ENCODE measurements at regions not wholly inside any gene's neighbourhood (a gene's known extent, or its start where the extent isn't known, plus 50 kb on each side); places are given as distances from the start of the nearest gene placed in this dataset.

GRCh38 chr12:46933947-46934346 is 108.2 kb upstream of the SLC38A4 start:
- TF ChIP-seq CTCF (IDR thresholded peaks at IDR 0.05) (peak in 3 of 6 experiments; percentile 15 to 38 (median 24)), POLR2A (IDR thresholded peaks at IDR 0.05) (no peak)

All from thyroid gland (tissue), 4 donors.